GM12891 (cell line): ENCODE measurements at regions not wholly inside any gene's neighbourhood (a gene's known extent, or its start where the extent isn't known, plus 50 kb on each side); places are given as distances from the start of the nearest gene placed in this dataset.

Experiments used
- DNase-seq: peaks from one replicate; pipeline ENCODE4 v3.0.0; 2011; ENCODE audit warnings: low spot score; ENCODE audit not compliant: insufficient read length
- FAIRE-seq: peaks from 2 replicates; lab custom pipeline; 2011; peaks lifted over from hg19 to GRCh38; lab: Jason Lieb, UNC
- PAX5 ChIP-seq: IDR thresholded peaks from 2 replicates; pipeline ENCODE4 v1.6.1; 2011; ENCODE audit warnings: low read length, moderate library complexity, mild to moderate bottlenecking; ENCODE audit not compliant: insufficient read depth, severe bottlenecking
- POLR2A ChIP-seq: IDR thresholded peaks from 2 replicates; pipeline ENCODE4 v1.6.1; 2011; ENCODE audit warnings: low read depth, low read length, control low read depth
- POLR2AphosphoS5 ChIP-seq: IDR thresholded peaks from 2 replicates; pipeline ENCODE4 v1.6.1; 2011; ENCODE audit warnings: low read depth, low read length, control low read depth
- POU2F2 ChIP-seq: IDR thresholded peaks from 2 replicates; pipeline ENCODE4 v1.6.1; 2011; ENCODE audit warnings: low read depth, mild to moderate bottlenecking, control low read depth, low read length, moderate library complexity
- SPI1 ChIP-seq: IDR thresholded peaks from 2 replicates; pipeline ENCODE4 v1.6.1; 2011; ENCODE audit warnings: low read depth, low read length, control low read depth
- TAF1 ChIP-seq: IDR thresholded peaks from 2 replicates; pipeline ENCODE4 v1.6.1; 2011; ENCODE audit warnings: low read depth, low read length, control low read depth

DNA sequence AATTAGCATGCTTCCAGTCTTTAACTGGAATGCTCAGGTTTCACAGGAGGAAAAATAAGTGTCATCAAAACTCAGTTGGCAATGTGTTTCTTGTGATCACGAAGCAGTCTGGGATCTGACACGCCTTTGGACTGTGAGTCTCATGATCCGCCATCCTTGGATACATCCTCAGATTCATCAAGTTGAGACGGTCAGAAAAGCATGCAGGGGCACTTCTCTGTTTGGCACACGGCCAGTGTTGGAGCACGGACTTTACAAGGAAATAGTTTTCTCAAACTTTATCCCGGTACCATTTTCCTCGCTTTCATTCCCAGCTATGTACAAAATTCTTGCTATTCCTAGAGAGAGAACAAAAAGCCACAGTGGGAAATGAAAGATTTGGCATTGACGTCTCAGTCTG, 88.4 kb upstream of the PARP11 start:
- no peak for FAIRE-seq

GRCh38 chr12:3959799-3960560, 86.8 kb upstream of the PARP11 start:
- TF ChIP-seq POLR2A (no peak), SPI1 (no peak), POU2F2 (no peak), TAF1 (no peak), POLR2AphosphoS5 (no peak), PAX5 (no peak)
- FAIRE-seq (no peak), DNase-seq (no peak)

More for the DNA sequence above, 88.4 kb upstream of the PARP11 start:
- TF ChIP-seq SPI1 (no peak), PAX5 (no peak), POLR2AphosphoS5 (no peak), POLR2A (no peak), TAF1 (no peak), POU2F2 (no peak)
- DNase-seq, result no peak

GRCh38 chr12:3958534-3958933, 85.3 kb upstream of the PARP11 start:
- TF ChIP-seq PAX5 (no peak), POLR2A (no peak), SPI1 (no peak), TAF1 (no peak), POU2F2 (no peak), POLR2AphosphoS5 (no peak)
- DNase-seq (no peak), FAIRE-seq (no peak)

DNA sequence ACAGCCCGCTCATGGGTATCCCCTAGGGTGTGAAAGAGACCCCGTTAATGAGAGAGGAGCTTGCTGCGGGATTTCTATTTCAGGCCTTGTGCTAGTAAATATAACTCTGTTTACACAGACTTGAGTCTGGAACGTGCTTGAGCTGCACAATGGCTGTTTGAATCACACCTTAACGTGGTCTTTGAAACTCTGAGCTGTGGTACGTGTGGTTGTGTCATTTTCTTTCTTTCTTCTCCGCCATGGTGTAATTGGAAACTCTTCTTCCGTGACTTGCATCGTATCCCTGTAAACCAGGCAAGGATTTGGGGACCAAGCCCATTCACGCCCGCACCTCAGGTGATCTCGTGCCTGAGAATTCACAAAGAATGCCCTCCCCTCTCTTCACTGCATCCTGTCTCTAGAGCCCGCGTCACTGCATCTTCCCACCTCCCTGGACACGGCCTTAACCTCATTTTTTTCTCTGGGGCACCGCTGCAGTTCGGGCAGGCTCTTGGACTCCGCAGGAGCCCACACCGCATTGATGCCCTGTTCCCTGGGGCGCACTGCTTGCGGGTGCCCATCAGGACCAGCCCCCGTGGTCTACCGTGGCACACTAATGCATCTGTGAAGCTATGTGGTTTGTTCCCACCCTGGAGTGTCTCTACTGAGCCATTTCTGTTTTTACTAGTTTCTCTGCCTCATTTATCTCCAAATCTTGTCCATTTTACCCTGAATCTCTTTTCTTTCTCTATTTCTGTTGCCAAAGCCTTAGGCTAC, 78.4 kb upstream of the PARP11 start:
- no peak for TF ChIP-seq POU2F2
- no peak for TF ChIP-seq TAF1
- TF ChIP-seq SPI1, result no peak
- TF ChIP-seq POLR2A, result no peak
- TF ChIP-seq PAX5, result no peak
- TF ChIP-seq POLR2AphosphoS5, result no peak
- FAIRE-seq (no peak), DNase-seq (no peak)

GRCh38 chr12:3950714-3951320, 77.6 kb upstream of the PARP11 start:
- no peak for DNase-seq
- no peak for TF ChIP-seq SPI1
- TF ChIP-seq POU2F2, result no peak
- TF ChIP-seq POLR2A, result no peak
- no peak for TF ChIP-seq PAX5
- TF ChIP-seq POLR2AphosphoS5, result no peak
- TF ChIP-seq TAF1, result no peak
- no peak for FAIRE-seq

- DNase-seq (no peak), FAIRE-seq (no peak)
- no peak for TF ChIP-seq POU2F2
- TF ChIP-seq POLR2A, result no peak
- TF ChIP-seq SPI1, result no peak
- no peak for TF ChIP-seq POLR2AphosphoS5
- TF ChIP-seq TAF1, result no peak
- TF ChIP-seq PAX5, result no peak
These were observed 74.6 kb upstream of the PARP11 start for GRCh38 chr12:3947781-3948180.

DNA sequence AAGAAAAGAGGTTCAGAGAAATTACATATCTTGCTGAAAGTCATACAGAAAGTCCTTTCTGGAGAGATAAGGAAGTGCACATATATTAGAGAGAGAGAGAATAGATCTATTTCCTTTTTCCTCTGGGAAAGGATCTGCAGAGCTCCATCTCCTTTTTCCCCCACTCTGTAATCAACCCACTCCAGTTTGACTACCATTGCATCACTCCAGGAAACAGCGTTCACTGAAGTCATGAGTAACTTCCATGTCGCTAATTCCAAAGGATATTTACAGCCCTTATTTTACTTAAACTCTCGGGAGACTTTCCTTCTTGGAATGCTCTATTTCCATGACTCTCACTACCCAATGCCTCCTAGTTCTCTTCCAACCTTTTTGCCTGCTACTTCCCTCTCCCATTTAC, 72.5 kb upstream of the PARP11 start:
- no peak for DNase-seq
- TF ChIP-seq POU2F2, result no peak
- TF ChIP-seq SPI1, result no peak
- TF ChIP-seq PAX5, result no peak
- FAIRE-seq, result no peak

GRCh38 chr12:3944620-3945019, 71.4 kb upstream of the PARP11 start:
- FAIRE-seq (no peak), DNase-seq (no peak)
- no peak for TF ChIP-seq POU2F2
- no peak for TF ChIP-seq POLR2AphosphoS5
- no peak for TF ChIP-seq TAF1
- TF ChIP-seq SPI1, result no peak
- TF ChIP-seq PAX5, result no peak
- TF ChIP-seq POLR2A, result no peak

- TF ChIP-seq SPI1 (no peak), POLR2AphosphoS5 (no peak), PAX5 (no peak), TAF1 (no peak), POU2F2 (no peak), POLR2A (no peak)
- FAIRE-seq (no peak), DNase-seq (no peak)
These were observed 64.9 kb upstream of the PARP11 start for GRCh38 chr12:3938042-3938544.
